MCF 10A (cell line): ENCODE measurements at regions not wholly inside any gene's neighbourhood (a gene's known extent, or its start where the extent isn't known, plus 50 kb on each side); places are given as distances from the start of the nearest gene placed in this dataset.

Source experiments
- BruUV-seq: library from RNA; stranded (reverse); fragments of 400-500 nt; replicated peaks from 2 replicates; lab custom pipeline; 2021; lab: Mats Ljungman, UMichigan
- CTCF ChIA-PET: fragments of 300-600 bp; sonication (Branson Sonifier 250); formaldehyde crosslinking; extraction: SDS; loops from one replicate; lab custom pipeline; 2021; ENCODE audit warnings: antibody characterized with exemption, inconsistent platforms; lab: Yijun Ruan, JAX
- POLR2A ChIA-PET: fragments of 300-600, 350-650 bp; sonication (Branson Sonifier 250); formaldehyde crosslinking; extraction: SDS; loops from one replicate; lab custom pipeline; 2020; ENCODE audit warnings: antibody characterized with exemption, inconsistent platforms; lab: Yijun Ruan, JAX
- DNase-seq: peaks from one replicate; pipeline ENCODE4 v3.0.0-alpha.2; 2018; ENCODE audit not compliant: unreplicated experiment
- H3K27ac Mint-ChIP-seq: one replicate; pipeline ENCODE4 v1.8.0; 2022; ENCODE audit warnings: mild to moderate bottlenecking, low read depth, mixed read lengths; ENCODE audit not compliant: unreplicated experiment
- H3K27me3 Mint-ChIP-seq: one replicate; pipeline ENCODE4 v1.8.0; 2022; ENCODE audit warnings: mixed read lengths; ENCODE audit not compliant: insufficient read depth, unreplicated experiment
- H3K36me3 Mint-ChIP-seq: one replicate; pipeline ENCODE4 v1.8.0; 2022; ENCODE audit warnings: mild to moderate bottlenecking, moderate library complexity, mixed read lengths; ENCODE audit not compliant: insufficient read depth, unreplicated experiment
- H3K4me1 Mint-ChIP-seq: one replicate; pipeline ENCODE4 v1.8.0; 2022; ENCODE audit warnings: mixed read lengths; ENCODE audit not compliant: insufficient read depth, unreplicated experiment
- H3K4me3 Mint-ChIP-seq: one replicate; pipeline ENCODE4 v1.8.0; 2022; ENCODE audit warnings: mild to moderate bottlenecking, moderate library complexity, mixed read lengths; ENCODE audit not compliant: unreplicated experiment
- H3K9me3 Mint-ChIP-seq: one replicate; pipeline ENCODE4 v1.8.0; 2022; ENCODE audit warnings: mixed read lengths; ENCODE audit not compliant: unreplicated experiment
- CTCF ChIP-seq: fragments of 200-600 bp; IDR thresholded peaks from one replicate; pipeline ENCODE4 v1.8.0; 2022; ENCODE audit warnings: antibody characterized with exemption, mild to moderate bottlenecking; ENCODE audit not compliant: unreplicated experiment
- intact Hi-C: fragments of 100-400 bp; cut with micrococcal nuclease; formaldehyde crosslinking; loops from 2 replicates; pipeline ENCODE4 v1.14.1; 2022

GRCh38 chr5:15383469-15383868, 116.5 kb upstream of the FBXL7 start:
- Mint-ChIP-seq H3K27me3 (peaks cover 31% of the 10 kb centered on the region), H3K27ac (no peak overlapping the region), H3K4me1 (no peaks in the 10 kb centered on the region), H3K9me3 (no peaks in the 10 kb centered on the region), H3K36me3 (no peaks in the 10 kb centered on the region), H3K4me3 (no peak overlapping the region)
- peak; percentile 40 for TF ChIP-seq CTCF
- intact Hi-C loops, result loop anchor here (1.0 kb wide), 3 partner anchors 411 to 612 kb away; no protein-coding TSS in a partner anchor
- ChIA-PET POLR2A (no interaction called here), CTCF (interaction anchor here (0.6 to 2.3 kb wide), 5 partner anchors 382 to 811 kb away, joined by 3 to 17 read pairs (median 5); no protein-coding TSS in a partner anchor)
- BruUV-seq, result no TSS peak
- DNase-seq, result peak; percentile 16

- Mint-ChIP-seq H3K27ac (no peak overlapping the region), H3K4me3 (no peak overlapping the region), H3K4me1 (no peaks in the 10 kb centered on the region), H3K27me3 (peaks cover 31% of the 10 kb centered on the region), H3K36me3 (no peaks in the 10 kb centered on the region), H3K9me3 (no peaks in the 10 kb centered on the region)
- DNase-seq, result no peak
- intact Hi-C loops, result loop anchor here (1.0 kb wide), 3 partner anchors 411 to 612 kb away; no protein-coding TSS in a partner anchor
- ChIA-PET CTCF (interaction anchor here (1.5 to 2.3 kb wide), 2 partner anchors 442 to 611 kb away, joined by 4 to 17 read pairs; no protein-coding TSS in a partner anchor), POLR2A (no interaction called here)
- no peak for TF ChIP-seq CTCF
- BruUV-seq, result no TSS peak
These were observed 117.0 kb upstream of the FBXL7 start for GRCh38 chr5:15383021-15383420.

- ChIA-PET CTCF (interaction anchor here (0.6 to 1.4 kb wide), 6 partner anchors 11 to 1078 kb away, joined by 3 to 6 read pairs (median 4); no protein-coding TSS in a partner anchor), POLR2A (interaction anchor here (0.6 kb wide), 1 partner anchor 455 kb away, joined by 3 read pairs; no protein-coding TSS in a partner anchor)
- Mint-ChIP-seq H3K27ac (no peak overlapping the region), H3K9me3 (no peaks in the 10 kb centered on the region), H3K4me1 (no peaks in the 10 kb centered on the region), H3K4me3 (no peak overlapping the region), H3K36me3 (no peaks in the 10 kb centered on the region), H3K27me3 (peaks cover 31% of the 10 kb centered on the region)
- intact Hi-C loops, result no loop called here
- DNase-seq, result no peak
- BruUV-seq, result no TSS peak
- no peak for TF ChIP-seq CTCF
These were observed 122.2 kb upstream of the FBXL7 start for GRCh38 chr5:15377573-15378340.

DNA sequence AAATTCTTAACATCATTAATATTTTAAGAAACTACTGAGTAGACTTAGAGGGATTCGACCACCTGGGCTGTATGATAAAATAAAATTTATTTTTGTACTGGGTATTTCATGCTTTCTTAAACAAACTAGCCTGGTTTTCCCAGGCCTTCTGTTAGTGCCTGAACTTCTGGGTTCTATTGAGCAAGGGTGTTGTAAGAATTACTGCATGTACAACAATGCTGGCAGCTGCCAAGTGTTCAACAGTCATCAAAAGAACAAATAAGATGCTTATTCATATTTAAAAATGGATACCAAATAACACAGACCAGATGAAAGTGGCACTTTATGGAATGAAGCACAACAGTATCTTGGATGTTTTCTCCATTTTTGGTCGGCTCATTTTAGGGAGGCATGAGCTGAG, 123.2 kb upstream of the FBXL7 start:
- intact Hi-C loops, result no loop called here
- DNase-seq, result peak; percentile 22
- H3K27ac Mint-ChIP-seq, result no peak overlapping the region
- TF ChIP-seq CTCF, result no peak
- H3K36me3 Mint-ChIP-seq, result no peaks in the 10 kb centered on the region
- no peaks in the 10 kb centered on the region for H3K9me3 Mint-ChIP-seq
- peaks cover 30% of the 10 kb centered on the region for H3K27me3 Mint-ChIP-seq
- BruUV-seq, result no TSS peak
- H3K4me3 Mint-ChIP-seq, result no peak overlapping the region
- POLR2A ChIA-PET, result interaction anchor here (1.2 kb wide), 1 partner anchor 183 kb away, joined by 4 read pairs; no protein-coding TSS in a partner anchor
- no peaks in the 10 kb centered on the region for H3K4me1 Mint-ChIP-seq
- CTCF ChIA-PET, result interaction anchor here (0.6 to 1.4 kb wide), 4 partner anchors 12 to 1079 kb away, joined by 3 to 4 read pairs (median 4); no protein-coding TSS in a partner anchor
